Endothelial cell (in vitro differentiated cells): ENCODE measurements at regions not wholly inside any gene's neighbourhood (a gene's known extent, or its start where the extent isn't known, plus 50 kb on each side); places are given as distances from the start of the nearest gene placed in this dataset.

Source experiments
- DNase-seq: peaks from one replicate; pipeline ENCODE4 v3.0.0; 2021; ENCODE audit warnings: low spot score
- H3K27ac Mint-ChIP-seq: one replicate; pipeline ENCODE4 v1.8.0; 2021; ENCODE audit warnings: mixed read lengths, inconsistent platforms; ENCODE audit not compliant: unreplicated experiment
- H3K27me3 Mint-ChIP-seq: one replicate; pipeline ENCODE4 v1.8.0; 2021; ENCODE audit warnings: mild to moderate bottlenecking, moderate library complexity, mixed read lengths, inconsistent platforms; ENCODE audit not compliant: unreplicated experiment
- H3K36me3 Mint-ChIP-seq: one replicate; pipeline ENCODE4 v1.8.0; 2021; ENCODE audit warnings: mild to moderate bottlenecking, low read depth, mixed read lengths, inconsistent platforms; ENCODE audit not compliant: unreplicated experiment
- H3K4me1 Mint-ChIP-seq: one replicate; pipeline ENCODE4 v1.8.0; 2021; ENCODE audit warnings: mild to moderate bottlenecking, mixed read lengths, inconsistent platforms; ENCODE audit not compliant: unreplicated experiment
- H3K4me3 Mint-ChIP-seq: one replicate; pipeline ENCODE4 v1.8.0; 2021; ENCODE audit warnings: mild to moderate bottlenecking, mixed read lengths, inconsistent platforms; ENCODE audit not compliant: unreplicated experiment
- H3K9me3 Mint-ChIP-seq: one replicate; pipeline ENCODE4 v1.8.0; 2021; ENCODE audit warnings: mixed read lengths, inconsistent platforms; ENCODE audit not compliant: unreplicated experiment
- TF ChIP-seq, protein P1 (sequence below): fragments of 200-600 bp; sonication (generic); IDR thresholded peaks from one replicate; pipeline ENCODE4 v1.5.0; 2021; ENCODE audit warnings: antibody characterized with exemption; ENCODE audit not compliant: unreplicated experiment

DNA sequence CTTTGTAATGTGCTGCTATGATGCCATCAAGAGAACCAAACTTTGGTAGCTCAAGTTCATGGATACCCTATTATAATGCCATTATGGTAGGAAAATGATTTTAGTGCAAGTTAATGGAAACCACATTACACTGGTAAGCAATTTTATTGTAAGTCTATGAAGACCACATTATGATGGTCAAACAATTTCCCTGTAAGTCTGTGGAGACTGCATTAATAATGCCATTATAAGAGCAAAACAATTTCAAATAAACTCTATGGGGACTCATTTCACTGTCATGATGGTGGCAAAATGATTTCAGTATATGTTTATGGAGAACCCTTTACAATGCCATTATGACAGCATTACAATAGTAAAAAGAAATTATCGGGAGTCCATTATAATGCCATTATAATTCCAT lies 602.0 kb upstream of the MEF2C start:
- Mint-ChIP-seq H3K9me3 (no peaks in the 10 kb centered on the region), H3K27me3 (no peaks in the 10 kb centered on the region), H3K4me1 (no peaks in the 10 kb centered on the region), H3K27ac (no peak overlapping the region), H3K4me3 (no peak overlapping the region), H3K36me3 (no peaks in the 10 kb centered on the region)
- TF ChIP-seq, protein P1, sequence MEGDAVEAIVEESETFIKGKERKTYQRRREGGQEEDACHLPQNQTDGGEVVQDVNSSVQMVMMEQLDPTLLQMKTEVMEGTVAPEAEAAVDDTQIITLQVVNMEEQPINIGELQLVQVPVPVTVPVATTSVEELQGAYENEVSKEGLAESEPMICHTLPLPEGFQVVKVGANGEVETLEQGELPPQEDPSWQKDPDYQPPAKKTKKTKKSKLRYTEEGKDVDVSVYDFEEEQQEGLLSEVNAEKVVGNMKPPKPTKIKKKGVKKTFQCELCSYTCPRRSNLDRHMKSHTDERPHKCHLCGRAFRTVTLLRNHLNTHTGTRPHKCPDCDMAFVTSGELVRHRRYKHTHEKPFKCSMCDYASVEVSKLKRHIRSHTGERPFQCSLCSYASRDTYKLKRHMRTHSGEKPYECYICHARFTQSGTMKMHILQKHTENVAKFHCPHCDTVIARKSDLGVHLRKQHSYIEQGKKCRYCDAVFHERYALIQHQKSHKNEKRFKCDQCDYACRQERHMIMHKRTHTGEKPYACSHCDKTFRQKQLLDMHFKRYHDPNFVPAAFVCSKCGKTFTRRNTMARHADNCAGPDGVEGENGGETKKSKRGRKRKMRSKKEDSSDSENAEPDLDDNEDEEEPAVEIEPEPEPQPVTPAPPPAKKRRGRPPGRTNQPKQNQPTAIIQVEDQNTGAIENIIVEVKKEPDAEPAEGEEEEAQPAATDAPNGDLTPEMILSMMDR = no peak
- DNase-seq = no peak

DNA sequence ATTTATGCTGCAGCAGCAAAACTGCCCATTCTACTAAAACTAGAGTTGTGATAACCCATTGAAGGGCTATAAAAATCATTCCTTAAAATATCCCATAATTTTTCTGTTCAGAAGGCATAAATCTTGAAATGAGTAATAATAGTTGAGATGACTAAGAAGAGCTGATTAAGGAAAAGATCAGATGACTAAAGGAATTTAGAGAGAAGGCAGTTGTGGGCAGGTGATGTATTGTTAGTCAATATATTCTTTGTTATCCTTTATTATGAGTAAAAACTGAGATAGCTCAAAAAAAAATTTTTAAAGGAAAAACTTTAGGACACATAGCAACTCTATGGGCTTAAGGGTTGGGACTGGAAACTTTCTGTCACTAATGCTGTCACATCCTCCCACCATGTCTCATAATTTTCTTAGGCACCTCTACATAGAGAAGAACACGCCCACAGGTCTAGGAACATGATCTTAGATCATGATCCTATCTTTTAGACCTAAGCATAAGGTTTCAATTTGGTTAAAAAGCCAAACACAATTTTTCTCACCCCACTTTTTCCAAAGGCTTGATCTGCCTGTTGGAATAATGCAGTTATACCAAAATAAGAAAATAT lies 597.5 kb upstream of the MEF2C start:
- H3K4me3 Mint-ChIP-seq = no peak overlapping the region
- no peaks in the 10 kb centered on the region for H3K4me1 Mint-ChIP-seq
- H3K27me3 Mint-ChIP-seq = no peaks in the 10 kb centered on the region
- no peaks in the 10 kb centered on the region for H3K9me3 Mint-ChIP-seq
- no peak for DNase-seq
- TF ChIP-seq, protein P1 = no peak
- H3K36me3 Mint-ChIP-seq = no peaks in the 10 kb centered on the region
- H3K27ac Mint-ChIP-seq = no peak overlapping the region

DNA sequence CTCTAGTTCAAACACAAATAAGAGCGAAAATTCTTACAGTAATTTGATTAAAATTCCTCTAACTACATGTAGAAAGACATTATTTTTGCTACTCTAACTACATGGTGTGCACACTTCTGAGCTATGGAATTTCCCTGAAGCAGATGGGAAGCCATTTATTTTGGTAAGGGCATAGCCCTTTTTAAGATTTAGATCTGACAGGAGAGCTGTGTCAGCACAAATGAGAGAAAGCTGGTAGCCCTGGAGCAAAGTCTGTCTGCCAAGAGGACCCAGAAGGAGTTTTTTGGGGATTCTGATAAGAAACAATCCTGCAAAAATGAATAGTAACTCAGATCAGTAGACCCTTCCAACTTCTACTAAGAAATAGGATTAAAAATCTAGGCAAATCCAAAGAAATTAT lies 595.9 kb upstream of the MEF2C start:
- Mint-ChIP-seq H3K27me3 (no peaks in the 10 kb centered on the region), H3K4me1 (no peaks in the 10 kb centered on the region), H3K27ac (no peak overlapping the region), H3K9me3 (no peaks in the 10 kb centered on the region), H3K36me3 (no peaks in the 10 kb centered on the region), H3K4me3 (no peak overlapping the region)
- no peak for DNase-seq
- TF ChIP-seq, protein P1 = no peak

DNA sequence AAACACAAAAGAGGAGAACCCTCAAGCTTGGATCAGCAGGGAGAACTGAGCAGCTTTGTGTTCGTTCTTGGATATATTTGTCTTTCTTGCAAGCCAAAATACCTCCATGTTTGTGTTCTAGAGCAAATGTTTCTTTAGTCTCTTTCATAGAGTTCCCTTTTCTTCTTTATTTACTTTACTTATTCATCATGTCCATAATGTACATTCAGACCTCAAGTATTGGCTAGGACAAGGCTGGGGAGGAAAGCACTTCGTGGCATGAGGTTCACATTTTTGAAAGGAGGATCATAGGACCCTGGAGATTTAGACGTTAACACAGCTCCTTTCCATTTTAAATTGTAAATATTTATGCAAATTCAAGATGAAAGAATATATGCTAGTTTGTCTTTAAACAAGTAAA lies 590.2 kb upstream of the MEF2C start:
- H3K4me3 Mint-ChIP-seq = no peak overlapping the region
- H3K4me1 Mint-ChIP-seq = no peaks in the 10 kb centered on the region
- no peak for DNase-seq
- no peak overlapping the region for H3K27ac Mint-ChIP-seq
- TF ChIP-seq, protein P1 = no peak
- no peaks in the 10 kb centered on the region for H3K36me3 Mint-ChIP-seq
- H3K27me3 Mint-ChIP-seq = no peaks in the 10 kb centered on the region
- no peaks in the 10 kb centered on the region for H3K9me3 Mint-ChIP-seq

DNA sequence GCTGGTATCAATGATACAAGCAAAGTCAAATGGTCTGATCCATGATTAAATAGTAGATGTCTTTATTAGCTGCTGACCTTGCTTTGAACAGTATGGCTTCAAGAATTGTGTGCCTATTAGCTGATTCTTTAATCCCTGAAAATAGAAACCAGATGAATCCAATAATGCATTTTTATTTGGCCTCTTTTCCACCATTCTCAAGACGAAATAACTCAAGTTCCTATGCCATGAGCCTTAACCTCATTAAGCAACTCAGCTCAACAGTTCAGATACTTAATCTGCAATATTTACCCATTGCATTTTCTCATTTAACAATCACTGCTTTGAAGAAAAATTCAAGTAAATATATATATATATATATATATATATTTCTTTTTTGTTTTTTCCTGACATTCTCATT lies 588.6 kb upstream of the MEF2C start:
- Mint-ChIP-seq H3K9me3 (no peaks in the 10 kb centered on the region), H3K27me3 (no peaks in the 10 kb centered on the region)
- DNase-seq = no peak

More for the DNA sequence above, 588.6 kb upstream of the MEF2C start:
- Mint-ChIP-seq H3K4me3 (no peak overlapping the region), H3K27ac (no peak overlapping the region), H3K4me1 (no peaks in the 10 kb centered on the region), H3K36me3 (no peaks in the 10 kb centered on the region)
- TF ChIP-seq, protein P1 = no peak
